ENCODE measurements at regions not wholly inside any gene's neighbourhood (a gene's known extent, or its start where the extent isn't known, plus 50 kb on each side); places are given as distances from the start of the nearest gene placed in this dataset.

DNA sequence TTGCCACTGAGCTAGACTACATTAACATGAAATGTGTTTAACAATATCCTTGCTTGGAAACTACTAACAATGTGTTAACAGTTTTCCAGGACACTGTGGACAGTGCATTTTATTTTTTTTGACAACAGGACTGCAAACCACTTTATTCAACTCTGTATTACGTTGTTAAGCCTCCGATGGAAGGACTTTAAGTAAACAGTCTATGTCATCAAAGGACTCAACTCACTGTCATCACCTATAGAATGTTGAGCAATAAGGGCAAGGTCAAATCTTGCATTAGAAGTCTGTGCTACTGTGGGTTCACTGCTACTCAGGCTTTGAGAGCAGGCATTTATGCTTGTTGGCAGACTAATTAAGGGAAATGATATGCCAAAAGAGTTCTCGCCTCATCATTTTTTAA, 483.7 kb downstream of the FLRT2 start (continued):
- no peak for TF ChIP-seq HNF1A (IDR thresholded peaks at IDR 0.05; ENCODE audit: low read depth)
- TF ChIP-seq HNF1A (CRISPR knock-in tag; IDR thresholded peaks at IDR 0.05; ENCODE audit: borderline replicate concordance), result no peak
- TF ChIP-seq CEBPB (IDR thresholded peaks at IDR 0.05; ENCODE audit: borderline replicate concordance, low read depth, low read length), result peak; percentile 98
- TF ChIP-seq ZNF558 (CRISPR knock-in tag; IDR thresholded peaks at IDR 0.05; ENCODE audit: borderline replicate concordance), result no peak
- TF ChIP-seq RFX5 (IDR thresholded peaks at IDR 0.05; ENCODE audit: low read depth, low read length), result no peak
- no peak for TF ChIP-seq ZNF263 (CRISPR knock-in tag; IDR thresholded peaks at IDR 0.05)
- TF ChIP-seq NFATC3 (CRISPR knock-in tag; IDR thresholded peaks at IDR 0.05), result no peak
- TF ChIP-seq NR2F1 (CRISPR knock-in tag; IDR thresholded peaks at IDR 0.05), result peak; percentile 92 to 93
- no peak for TF ChIP-seq THYN1 (CRISPR knock-in tag; IDR thresholded peaks at IDR 0.05; ENCODE audit: borderline replicate concordance, low read depth)
- no peak for TF ChIP-seq EHMT2 (IDR thresholded peaks at IDR 0.05; ENCODE audit: borderline replicate concordance, low read depth, low read length)
- no peak for TF ChIP-seq ZNF678 (CRISPR knock-in tag; IDR thresholded peaks at IDR 0.05)
- TF ChIP-seq HOXA5 (CRISPR knock-in tag; IDR thresholded peaks at IDR 0.05), result no peak
- no peak for TF ChIP-seq KLF6 (CRISPR knock-in tag; IDR thresholded peaks at IDR 0.05)
- TF ChIP-seq EZH2 (conservative IDR thresholded peaks at IDR 0.05; ENCODE audit: low read depth, low read length), result no peak
- no peak for TF ChIP-seq ZBTB8A (CRISPR knock-in tag; IDR thresholded peaks at IDR 0.05; ENCODE audit: borderline replicate concordance, low read depth)
- TF ChIP-seq KLF13 (CRISPR knock-in tag; IDR thresholded peaks at IDR 0.05), result no peak
- TF ChIP-seq PHB2 (IDR thresholded peaks at IDR 0.05; ENCODE audit: partially characterized antibody), result no peak
- no peak for TF ChIP-seq ZNF720 (CRISPR knock-in tag; IDR thresholded peaks at IDR 0.05)
- no peak for TF ChIP-seq ZC3H13 (CRISPR knock-in tag; IDR thresholded peaks at IDR 0.05)
- no peak for TF ChIP-seq ARID2 (CRISPR knock-in tag; IDR thresholded peaks at IDR 0.05; ENCODE audit: borderline replicate concordance)
- no peak for TF ChIP-seq LCORL (IDR thresholded peaks at IDR 0.05)
- TF ChIP-seq LCORL (CRISPR knock-in tag; IDR thresholded peaks at IDR 0.05), result no peak
- TF ChIP-seq STAG1 (CRISPR knock-in tag; IDR thresholded peaks at IDR 0.05), result no peak
- TF ChIP-seq ZFP62 (CRISPR knock-in tag; IDR thresholded peaks at IDR 0.05), result no peak
- TF ChIP-seq GTF3A (CRISPR knock-in tag; conservative IDR thresholded peaks at IDR 0.05), result no peak
- no peak for TF ChIP-seq ZBTB49 (CRISPR knock-in tag; IDR thresholded peaks at IDR 0.05; ENCODE audit: borderline replicate concordance)
- TF ChIP-seq ATF1 (CRISPR knock-in tag; IDR thresholded peaks at IDR 0.05), result peak; percentile 71; the same call in 1 of the 2 replicates
- TF ChIP-seq ZNF33A (CRISPR knock-in tag; IDR thresholded peaks at IDR 0.05; ENCODE audit: borderline replicate concordance), result no peak
